ENCODE measurements at regions not wholly inside any gene's neighbourhood (a gene's known extent, or its start where the extent isn't known, plus 50 kb on each side); places are given as distances from the start of the nearest gene placed in this dataset.

DNA sequence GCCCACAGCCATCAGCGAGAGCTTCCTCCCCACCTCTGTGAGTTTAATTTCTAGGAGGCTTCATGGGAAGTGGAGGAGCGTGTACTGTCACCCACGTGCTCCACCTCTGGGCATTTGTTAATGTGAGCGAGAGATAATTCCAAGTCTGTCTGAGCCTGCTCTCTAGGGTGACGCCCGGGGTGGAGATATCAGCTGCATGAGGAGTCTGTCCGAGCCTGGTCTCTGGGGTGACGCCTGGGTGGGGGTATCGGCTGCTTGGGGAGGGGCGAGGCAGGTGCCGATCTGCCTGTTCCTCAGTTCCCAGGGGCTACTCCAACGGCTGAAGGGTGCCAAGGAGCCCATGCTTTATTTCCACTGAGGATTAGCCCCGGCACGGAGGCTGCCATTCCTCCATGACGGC lies 735.0 kb downstream of the BRD1 start:
- TF ChIP-seq, protein P1, sequence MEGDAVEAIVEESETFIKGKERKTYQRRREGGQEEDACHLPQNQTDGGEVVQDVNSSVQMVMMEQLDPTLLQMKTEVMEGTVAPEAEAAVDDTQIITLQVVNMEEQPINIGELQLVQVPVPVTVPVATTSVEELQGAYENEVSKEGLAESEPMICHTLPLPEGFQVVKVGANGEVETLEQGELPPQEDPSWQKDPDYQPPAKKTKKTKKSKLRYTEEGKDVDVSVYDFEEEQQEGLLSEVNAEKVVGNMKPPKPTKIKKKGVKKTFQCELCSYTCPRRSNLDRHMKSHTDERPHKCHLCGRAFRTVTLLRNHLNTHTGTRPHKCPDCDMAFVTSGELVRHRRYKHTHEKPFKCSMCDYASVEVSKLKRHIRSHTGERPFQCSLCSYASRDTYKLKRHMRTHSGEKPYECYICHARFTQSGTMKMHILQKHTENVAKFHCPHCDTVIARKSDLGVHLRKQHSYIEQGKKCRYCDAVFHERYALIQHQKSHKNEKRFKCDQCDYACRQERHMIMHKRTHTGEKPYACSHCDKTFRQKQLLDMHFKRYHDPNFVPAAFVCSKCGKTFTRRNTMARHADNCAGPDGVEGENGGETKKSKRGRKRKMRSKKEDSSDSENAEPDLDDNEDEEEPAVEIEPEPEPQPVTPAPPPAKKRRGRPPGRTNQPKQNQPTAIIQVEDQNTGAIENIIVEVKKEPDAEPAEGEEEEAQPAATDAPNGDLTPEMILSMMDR (IDR thresholded peaks at IDR 0.05): no peak
- TF ChIP-seq POLR2A (IDR thresholded peaks at IDR 0.05): no peak
- TF ChIP-seq POLR2AphosphoS5 (IDR thresholded peaks at IDR 0.05): no peak
